ENCODE measurements at regions not wholly inside any gene's neighbourhood (a gene's known extent, or its start where the extent isn't known, plus 50 kb on each side); places are given as distances from the start of the nearest gene placed in this dataset.

- TF ChIP-seq, protein P1, sequence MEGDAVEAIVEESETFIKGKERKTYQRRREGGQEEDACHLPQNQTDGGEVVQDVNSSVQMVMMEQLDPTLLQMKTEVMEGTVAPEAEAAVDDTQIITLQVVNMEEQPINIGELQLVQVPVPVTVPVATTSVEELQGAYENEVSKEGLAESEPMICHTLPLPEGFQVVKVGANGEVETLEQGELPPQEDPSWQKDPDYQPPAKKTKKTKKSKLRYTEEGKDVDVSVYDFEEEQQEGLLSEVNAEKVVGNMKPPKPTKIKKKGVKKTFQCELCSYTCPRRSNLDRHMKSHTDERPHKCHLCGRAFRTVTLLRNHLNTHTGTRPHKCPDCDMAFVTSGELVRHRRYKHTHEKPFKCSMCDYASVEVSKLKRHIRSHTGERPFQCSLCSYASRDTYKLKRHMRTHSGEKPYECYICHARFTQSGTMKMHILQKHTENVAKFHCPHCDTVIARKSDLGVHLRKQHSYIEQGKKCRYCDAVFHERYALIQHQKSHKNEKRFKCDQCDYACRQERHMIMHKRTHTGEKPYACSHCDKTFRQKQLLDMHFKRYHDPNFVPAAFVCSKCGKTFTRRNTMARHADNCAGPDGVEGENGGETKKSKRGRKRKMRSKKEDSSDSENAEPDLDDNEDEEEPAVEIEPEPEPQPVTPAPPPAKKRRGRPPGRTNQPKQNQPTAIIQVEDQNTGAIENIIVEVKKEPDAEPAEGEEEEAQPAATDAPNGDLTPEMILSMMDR (IDR thresholded peaks at IDR 0.05; ENCODE audit: low read length, missing control alignments), result no peak
- no peak for DNase-seq (ENCODE audit: low read depth)
These were observed 343.7 kb downstream of the INSIG2 start for GRCh38 chr2:118431997-118432396.

DNA sequence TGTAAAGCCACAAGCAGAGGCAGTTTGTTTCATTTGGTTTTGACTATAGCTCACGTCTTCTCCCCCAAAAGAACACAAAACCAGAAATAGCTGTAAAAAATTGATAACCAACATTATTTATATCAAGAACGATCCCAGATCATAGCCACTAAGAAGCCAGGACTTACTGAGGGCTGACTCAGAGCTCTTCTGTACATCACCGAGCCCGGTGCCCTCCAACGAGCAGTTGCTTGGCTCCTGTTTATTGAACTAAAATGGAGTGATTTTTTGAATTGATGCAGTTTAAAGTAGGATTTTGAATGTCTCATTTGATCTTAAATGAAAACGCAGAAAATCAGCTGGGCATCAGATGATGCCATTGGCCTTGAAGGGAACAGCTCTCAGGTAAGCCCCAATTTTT, 343.3 kb downstream of the INSIG2 start:
- H3K4me3 ChIP-seq (replicated peaks; ENCODE audit: low read depth, low read length), result no peak overlapping the region
- TF ChIP-seq, protein P1 (IDR thresholded peaks at IDR 0.05; ENCODE audit: low read length, missing control alignments), result no peak

More at GRCh38 chr2:118431997-118432396, 343.7 kb downstream of the INSIG2 start:
- no peak overlapping the region for H3K4me3 ChIP-seq (replicated peaks; ENCODE audit: low read depth, low read length)

GRCh38 chr2:118431165-118431517, 342.9 kb downstream of the INSIG2 start:
- no peak overlapping the region for H3K4me3 ChIP-seq (replicated peaks; ENCODE audit: low read depth, low read length)
- TF ChIP-seq, protein P1 (IDR thresholded peaks at IDR 0.05; ENCODE audit: low read length, missing control alignments), result no peak
- peak; percentile 4 for DNase-seq (ENCODE audit: low read depth)

More for the DNA sequence above, 343.3 kb downstream of the INSIG2 start:
- DNase-seq (ENCODE audit: low read depth), result no peak

DNA sequence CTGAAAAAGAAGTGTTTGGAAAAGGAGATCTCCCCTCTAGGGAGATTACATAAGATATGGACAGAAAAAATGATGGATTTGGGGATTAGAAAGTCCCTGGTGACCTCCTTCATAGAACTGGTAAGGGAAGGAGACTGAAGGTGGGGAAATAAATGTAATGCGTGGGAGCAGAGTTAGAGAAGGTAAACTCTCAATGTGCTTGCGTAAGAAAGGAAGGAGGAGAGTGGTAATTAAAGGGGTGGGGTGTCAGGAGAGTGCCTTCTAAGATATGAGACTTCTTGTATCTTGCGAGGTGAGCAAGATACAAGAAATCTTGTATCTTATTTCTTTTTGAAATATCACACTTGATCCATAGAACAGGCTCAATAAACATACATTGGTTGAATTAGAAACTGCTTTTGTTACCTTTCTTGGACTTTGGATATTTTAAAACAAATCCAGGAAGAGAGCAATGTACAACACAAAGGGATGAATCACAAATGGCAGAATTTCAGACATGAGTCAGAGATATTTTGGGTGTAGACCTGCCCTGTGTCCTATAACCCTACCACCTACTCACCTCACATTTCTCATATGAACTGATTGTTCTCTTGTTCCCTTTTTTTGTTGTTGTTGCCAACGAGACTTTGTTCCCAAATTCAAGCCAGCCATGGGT, 342.4 kb downstream of the INSIG2 start:
- H3K4me3 ChIP-seq (replicated peaks; ENCODE audit: low read depth, low read length), result no peak overlapping the region
- TF ChIP-seq, protein P1 (IDR thresholded peaks at IDR 0.05; ENCODE audit: low read length, missing control alignments), result no peak
- DNase-seq (ENCODE audit: low read depth), result peak; percentile 39

- H3K4me3 ChIP-seq (replicated peaks; ENCODE audit: low read depth, low read length), result no peak overlapping the region
- DNase-seq (ENCODE audit: low read depth), result no peak
- TF ChIP-seq, protein P1 (IDR thresholded peaks at IDR 0.05; ENCODE audit: low read length, missing control alignments), result no peak
These were observed 336.9 kb downstream of the INSIG2 start for GRCh38 chr2:118425191-118425590.

DNA sequence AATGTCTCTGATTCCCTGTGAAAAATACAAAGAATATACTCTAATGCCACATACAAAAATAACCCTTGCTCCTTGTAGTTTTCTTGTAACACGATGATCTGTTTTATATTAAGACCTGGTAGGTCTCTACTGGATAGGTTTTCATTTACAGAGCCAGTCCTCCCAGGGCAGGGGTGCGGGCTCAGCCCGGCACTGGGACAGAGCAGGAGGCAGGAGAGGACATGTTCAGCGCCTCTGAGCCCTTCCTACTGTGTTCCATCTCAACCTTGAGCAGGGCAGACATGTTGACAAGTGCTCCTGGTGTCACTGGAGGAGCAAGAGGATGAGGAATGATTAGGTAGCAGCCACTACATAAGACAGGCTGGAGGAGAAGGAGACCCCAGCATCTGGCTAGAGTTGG, 335.5 kb downstream of the INSIG2 start:
- TF ChIP-seq, protein P1 (IDR thresholded peaks at IDR 0.05; ENCODE audit: low read length, missing control alignments), result no peak

GRCh38 chr2:118421648-118422047, 333.4 kb downstream of the INSIG2 start:
- TF ChIP-seq, protein P1 (IDR thresholded peaks at IDR 0.05; ENCODE audit: low read length, missing control alignments), result no peak
- H3K4me3 ChIP-seq (replicated peaks; ENCODE audit: low read depth, low read length), result no peak overlapping the region
- no peak for DNase-seq (ENCODE audit: low read depth)

More for the DNA sequence above, 335.5 kb downstream of the INSIG2 start:
- DNase-seq (ENCODE audit: low read depth), result no peak
- H3K4me3 ChIP-seq (replicated peaks; ENCODE audit: low read depth, low read length), result no peak overlapping the region

Data from fibroblast of pulmonary artery (primary cell).